OCI-LY3 (cell line): ENCODE measurements at regions not wholly inside any gene's neighbourhood (a gene's known extent, or its start where the extent isn't known, plus 50 kb on each side); places are given as distances from the start of the nearest gene placed in this dataset.
A peak's percentile ranks its signal among the peaks of the same experiment; 100 is the strongest.
"Not testable (repeated sequence)": the region's sequence is repeated elsewhere in the genome, so short reads cannot be mapped to it uniquely, and the experiment has no call there.

ENCODE experiments used
- H2AFZ ChIP-seq: fragments of 200-600, 300-600 bp; shearing (Covaris generic); 2 replicates; pipeline ENCODE4 v1.6.0; 2014; ENCODE audit warnings: antibody characterized with exemption, low read depth, low read length
- H3K27ac ChIP-seq: fragments of 200-600, 300-600 bp; sonication (generic); 2 replicates; pipeline ENCODE4 v1.5.1; 2014; ENCODE audit warnings: mild to moderate bottlenecking, low read length, moderate library complexity, mixed read lengths
- H3K27me3 ChIP-seq: fragments of 200-600, 300-600 bp; sonication (generic); 2 replicates; pipeline ENCODE4 v1.6.1; 2014; ENCODE audit warnings: low read depth, low read length, mixed read lengths
- H3K36me3 ChIP-seq: fragments of 200-600, 300-600 bp; sonication (generic); replicated peaks from 2 replicates; pipeline ENCODE3; 2014; ENCODE audit warnings: low read depth, low read length, mixed read lengths
- H3K4me1 ChIP-seq: fragments of 300-600, 200-600 bp; sonication (generic); 2 replicates; pipeline ENCODE4 v1.6.1; 2014; ENCODE audit warnings: low read length, mixed read lengths
- H3K4me2 ChIP-seq: fragments of 200-600, 300-600 bp; sonication (generic); 2 replicates; pipeline ENCODE4 v1.6.1; 2014; ENCODE audit warnings: low read length, mixed read lengths
- H3K4me3 ChIP-seq: fragments of 300-600, 200-600 bp; sonication (generic); 2 replicates; pipeline ENCODE4 v1.5.1; 2014; ENCODE audit warnings: antibody characterized with exemption, mild to moderate bottlenecking, low read length, moderate library complexity
- H3K79me2 ChIP-seq: fragments of 300-600, 200-600 bp; shearing (Covaris generic); 2 replicates; pipeline ENCODE4 v1.6.1; 2014; ENCODE audit warnings: mild to moderate bottlenecking, low read length, mixed read lengths
- H3K9ac ChIP-seq: fragments of 300-600, 200-600 bp; shearing (Covaris generic); 2 replicates; pipeline ENCODE4 v1.6.0; 2014; ENCODE audit warnings: mild to moderate bottlenecking, low read length, moderate library complexity
- H3K9me3 ChIP-seq: fragments of 200-600, 300-600 bp; shearing (Covaris generic); 2 replicates; pipeline ENCODE4 v1.6.1; 2014; ENCODE audit warnings: low read length, mixed read lengths; ENCODE audit not compliant: insufficient read depth
- H4K20me1 ChIP-seq: fragments of 200-600, 300-600 bp; sonication (generic); 2 replicates; pipeline ENCODE4 v1.6.1; 2016; ENCODE audit warnings: low read length, mixed read lengths; ENCODE audit not compliant: insufficient read depth
- EZH2phosphoT487 ChIP-seq: fragments of 200-600 bp; shearing (Covaris generic); IDR thresholded peaks from 2 replicates; pipeline ENCODE4 v1.6.1; 2018; ENCODE audit warnings: antibody characterized with exemption, mixed run types, low read depth
- TF ChIP-seq, protein P1 (sequence below): fragments of 200-600, 300-600 bp; sonication (generic); IDR thresholded peaks from 2 replicates; pipeline ENCODE4 v1.5.1; 2014; ENCODE audit warnings: antibody characterized with exemption, low read length, low read depth

DNA sequence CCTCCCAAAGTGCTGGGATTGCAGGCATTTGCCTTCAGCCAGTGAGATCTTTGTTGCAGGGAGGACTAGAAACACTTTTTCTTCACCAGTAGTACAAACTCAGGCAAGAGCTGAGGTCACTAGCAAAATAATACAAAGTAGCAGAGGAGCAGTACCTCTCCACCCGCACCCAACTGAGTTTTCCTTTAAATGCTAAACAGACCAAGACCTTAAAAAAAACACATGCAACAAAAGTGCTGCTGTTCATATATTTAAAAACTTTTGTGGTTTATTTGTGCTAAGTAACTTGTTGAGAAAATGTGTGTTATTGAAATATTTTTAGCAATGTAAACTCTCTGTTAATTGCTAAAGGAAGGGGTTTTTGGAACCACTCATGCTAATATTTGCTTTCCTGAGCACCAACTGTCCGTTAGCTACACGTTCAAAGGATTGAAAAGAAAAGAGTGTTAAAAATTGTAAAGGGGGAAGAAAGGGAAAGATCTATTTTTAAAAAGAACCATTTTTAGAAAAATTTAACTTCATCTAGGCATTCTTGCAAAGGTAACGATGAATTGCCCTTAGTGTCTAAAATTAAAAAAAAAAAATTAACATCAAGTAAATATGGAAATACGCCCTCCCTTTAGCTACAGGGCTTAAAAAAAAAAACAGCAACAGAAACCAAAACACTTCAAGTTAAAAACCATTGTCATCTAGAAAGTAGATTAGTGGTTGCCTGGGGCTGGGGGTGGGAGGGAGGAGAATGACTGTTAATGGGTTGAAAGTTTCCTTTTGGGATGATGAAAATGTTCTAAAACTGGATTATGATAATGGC, 114.0 kb upstream of the KRAS start:
- H3K36me3 ChIP-seq, result no peaks in the 10 kb centered on the region
- TF ChIP-seq, protein P1, sequence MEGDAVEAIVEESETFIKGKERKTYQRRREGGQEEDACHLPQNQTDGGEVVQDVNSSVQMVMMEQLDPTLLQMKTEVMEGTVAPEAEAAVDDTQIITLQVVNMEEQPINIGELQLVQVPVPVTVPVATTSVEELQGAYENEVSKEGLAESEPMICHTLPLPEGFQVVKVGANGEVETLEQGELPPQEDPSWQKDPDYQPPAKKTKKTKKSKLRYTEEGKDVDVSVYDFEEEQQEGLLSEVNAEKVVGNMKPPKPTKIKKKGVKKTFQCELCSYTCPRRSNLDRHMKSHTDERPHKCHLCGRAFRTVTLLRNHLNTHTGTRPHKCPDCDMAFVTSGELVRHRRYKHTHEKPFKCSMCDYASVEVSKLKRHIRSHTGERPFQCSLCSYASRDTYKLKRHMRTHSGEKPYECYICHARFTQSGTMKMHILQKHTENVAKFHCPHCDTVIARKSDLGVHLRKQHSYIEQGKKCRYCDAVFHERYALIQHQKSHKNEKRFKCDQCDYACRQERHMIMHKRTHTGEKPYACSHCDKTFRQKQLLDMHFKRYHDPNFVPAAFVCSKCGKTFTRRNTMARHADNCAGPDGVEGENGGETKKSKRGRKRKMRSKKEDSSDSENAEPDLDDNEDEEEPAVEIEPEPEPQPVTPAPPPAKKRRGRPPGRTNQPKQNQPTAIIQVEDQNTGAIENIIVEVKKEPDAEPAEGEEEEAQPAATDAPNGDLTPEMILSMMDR, result no peak
- no peak for TF ChIP-seq EZH2phosphoT487
- peak overlapping the region; percentile 19 for H3K4me3 ChIP-seq
- no peaks in the 10 kb centered on the region for H4K20me1 ChIP-seq
- 0 out of 2 replicates have a peak overlapping the region, but pooled peaks have one; percentile 11 for H3K9ac ChIP-seq
- no peak overlapping the region for H3K27ac ChIP-seq
- H3K4me1 ChIP-seq, result peaks cover 14% of the 10 kb centered on the region
- peak overlapping the region; percentile 47 for H3K4me2 ChIP-seq
- no peaks in the 10 kb centered on the region for H3K27me3 ChIP-seq
- peak overlapping the region; percentile 68 for H2AFZ ChIP-seq
- no peaks in the 10 kb centered on the region for H3K79me2 ChIP-seq
- no peaks in the 10 kb centered on the region for H3K9me3 ChIP-seq

DNA sequence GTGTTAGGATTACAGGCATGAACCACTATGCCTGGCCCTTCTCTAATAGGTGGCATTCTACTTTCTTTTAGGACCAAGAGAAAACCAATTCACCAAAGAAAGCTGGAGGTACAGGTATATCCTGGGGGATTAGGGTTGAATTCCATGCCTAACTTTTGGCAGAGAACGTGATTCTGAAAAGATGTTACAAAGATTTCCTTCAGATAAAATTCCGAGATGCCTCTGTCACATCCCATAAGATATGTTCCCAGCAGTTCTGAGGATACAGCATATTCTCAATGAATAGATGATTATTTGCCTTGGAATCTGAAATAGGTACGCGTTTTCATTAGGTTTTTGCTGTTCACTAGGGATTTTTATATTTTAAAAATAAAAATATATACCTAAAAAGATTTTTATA, 111.9 kb upstream of the KRAS start:
- H3K4me3 ChIP-seq, result no peak overlapping the region
- no peak overlapping the region for H3K9ac ChIP-seq
- H3K36me3 ChIP-seq, result no peaks in the 10 kb centered on the region
- no peaks in the 10 kb centered on the region for H4K20me1 ChIP-seq
- no peak overlapping the region for H2AFZ ChIP-seq
- TF ChIP-seq, protein P1, result no peak
- TF ChIP-seq EZH2phosphoT487, result no peak
- H3K27me3 ChIP-seq, result no peaks in the 10 kb centered on the region
- peaks cover 14% of the 10 kb centered on the region for H3K4me1 ChIP-seq
- H3K27ac ChIP-seq, result no peak overlapping the region
- H3K9me3 ChIP-seq, result no peaks in the 10 kb centered on the region
- no peaks in the 10 kb centered on the region for H3K79me2 ChIP-seq
- H3K4me2 ChIP-seq, result no peak overlapping the region

DNA sequence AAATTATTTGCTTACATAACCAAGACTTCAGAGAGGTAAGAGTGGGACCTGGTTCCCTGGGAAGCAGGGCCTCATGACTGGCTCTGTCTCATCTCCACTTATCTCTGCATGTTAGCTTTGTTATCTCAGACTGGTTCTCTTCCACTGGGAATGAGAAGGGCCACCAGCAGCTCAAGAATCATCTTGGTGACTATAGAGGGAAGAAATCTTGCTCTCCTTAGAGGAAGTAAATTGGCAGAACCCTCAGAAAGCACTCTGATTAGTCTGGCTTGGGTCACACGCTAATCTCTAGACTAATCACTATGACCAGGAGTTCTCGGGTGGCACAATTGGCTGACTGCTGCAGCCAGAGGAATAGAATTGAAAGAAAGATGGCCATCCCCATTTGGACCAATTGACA, 110.8 kb upstream of the KRAS start:
- no peak overlapping the region for H3K27ac ChIP-seq
- no peak overlapping the region for H3K4me2 ChIP-seq
- no peaks in the 10 kb centered on the region for H3K9me3 ChIP-seq
- H2AFZ ChIP-seq, result 0 out of 2 replicates have a peak overlapping the region, but pooled peaks have one; percentile 25
- no peak overlapping the region for H3K4me3 ChIP-seq
- no peaks in the 10 kb centered on the region for H4K20me1 ChIP-seq
- H3K4me1 ChIP-seq, result peaks cover 20% of the 10 kb centered on the region
- no peak for TF ChIP-seq EZH2phosphoT487
- TF ChIP-seq, protein P1, result no peak
- no peak overlapping the region for H3K9ac ChIP-seq
- no peaks in the 10 kb centered on the region for H3K36me3 ChIP-seq
- H3K79me2 ChIP-seq, result no peaks in the 10 kb centered on the region
- no peaks in the 10 kb centered on the region for H3K27me3 ChIP-seq

DNA sequence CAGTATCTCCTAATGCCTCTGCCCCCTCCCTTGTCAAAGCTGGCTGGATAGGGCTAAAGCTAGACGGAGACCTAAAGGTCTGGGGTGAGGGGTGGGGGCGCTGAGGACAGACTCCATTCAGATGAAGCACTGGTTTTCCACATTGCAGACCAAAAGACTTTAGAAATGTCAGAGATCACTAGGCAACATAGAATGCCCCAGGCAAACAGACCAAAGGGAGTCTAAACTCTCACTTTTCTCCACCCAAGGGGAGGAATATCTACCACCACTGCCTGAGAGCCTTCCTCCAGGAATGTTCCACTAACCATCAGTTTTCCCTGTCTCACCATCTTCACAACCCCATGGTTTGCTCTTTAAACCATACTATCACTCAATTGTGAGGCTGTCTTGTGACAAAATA, 106.9 kb upstream of the KRAS start:
- H3K9me3 ChIP-seq, result no peaks in the 10 kb centered on the region

DNA sequence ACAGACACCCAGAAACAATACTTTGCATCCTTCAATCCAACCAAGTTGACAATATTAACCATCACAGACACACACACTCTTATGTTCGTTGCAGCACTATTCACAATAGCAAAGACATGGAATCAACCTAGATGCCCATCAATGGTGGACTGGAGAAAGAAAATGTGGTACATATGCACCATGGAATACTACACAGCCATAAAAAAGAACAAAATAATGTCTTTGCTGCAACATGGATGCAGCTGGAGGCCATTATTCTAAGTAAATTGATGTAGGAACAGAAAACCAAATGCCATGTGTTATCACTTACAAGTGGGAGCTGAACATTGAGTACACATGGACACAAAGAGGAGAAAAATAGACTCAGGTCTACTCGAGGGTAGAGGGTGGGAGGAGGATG, 102.2 kb upstream of the KRAS start:
- H2AFZ ChIP-seq, H3K27ac ChIP-seq, H3K79me2 ChIP-seq: not testable (repeated sequence)

More for the DNA sequence above, 106.9 kb upstream of the KRAS start:
- Histone ChIP-seq H3K36me3 (no peaks in the 10 kb centered on the region), H3K27me3 (peaks cover 10% of the 10 kb centered on the region; the same call in 1 of the 2 replicates), H3K4me1 (peaks cover 5% of the 10 kb centered on the region), H3K9ac (no peak overlapping the region), H3K27ac (no peak overlapping the region), H3K4me3 (no peak overlapping the region), H2AFZ (no peak overlapping the region), H4K20me1 (no peaks in the 10 kb centered on the region), H3K4me2 (no peak overlapping the region), H3K79me2 (no peaks in the 10 kb centered on the region)
- TF ChIP-seq, protein P1, result no peak
- no peak for TF ChIP-seq EZH2phosphoT487

More for the DNA sequence above, 102.2 kb upstream of the KRAS start:
- not testable (repeated sequence) for H3K36me3 ChIP-seq, H4K20me1 ChIP-seq, H3K9me3 ChIP-seq, H3K9ac ChIP-seq, H3K4me2 ChIP-seq, H3K4me3 ChIP-seq
- Histone ChIP-seq H3K27me3 (peaks cover 10% of the 10 kb centered on the region; the same call in 1 of the 2 replicates), H3K4me1 (peaks cover 14% of the 10 kb centered on the region)
